SK-N-SH treated with all-trans-retinoic acid at 6 μM for 48 hours (cell line): ENCODE measurements at regions not wholly inside any gene's neighbourhood (a gene's known extent, or its start where the extent isn't known, plus 50 kb on each side); places are given as distances from the start of the nearest gene placed in this dataset.

Experiments
- ATAC-seq: fragments of 200-7000 bp; cut with Tn5 transposase; 3 replicates; pipeline ENCODE4 v1.9.1; 2020; ENCODE audit warnings: mild to moderate bottlenecking, moderate library complexity
- ARNTL ChIP-seq: fragments of 450-650 bp; formaldehyde crosslinking; IDR thresholded peaks from 2 replicates; pipeline ENCODE4 v1.5.0; 2020; ENCODE audit warnings: low read depth, mild to moderate bottlenecking, moderate library complexity, borderline replicate concordance
- BACH2 ChIP-seq: fragments of 250-450 bp; sonication (Bioruptor Pico); IDR thresholded peaks from 2 replicates; pipeline ENCODE4 v1.9.0; 2021; ENCODE audit warnings: mild to moderate bottlenecking, borderline replicate concordance
- CSDC2 ChIP-seq: fragments of 250-450 bp; sonication (Bioruptor Pico); IDR thresholded peaks from 2 replicates; pipeline ENCODE4 v1.5.0; 2020; ENCODE audit warnings: mild to moderate bottlenecking, moderate library complexity
- CSRNP3 ChIP-seq: fragments of 250-450 bp; sonication (Bioruptor Pico); IDR thresholded peaks from 2 replicates; pipeline ENCODE4 v1.5.1; 2021; ENCODE audit warnings: mild to moderate bottlenecking, moderate library complexity
- ESRRG ChIP-seq: fragments of 250-450 bp; sonication (Bioruptor Pico); IDR thresholded peaks from 2 replicates; pipeline ENCODE4 v1.6.1; 2021; ENCODE audit warnings: mild to moderate bottlenecking
- GLIS3 ChIP-seq: fragments of 250-450 bp; sonication (Bioruptor Pico); IDR thresholded peaks from 2 replicates; pipeline ENCODE4 v1.5.0; 2020; ENCODE audit warnings: mild to moderate bottlenecking, moderate library complexity
- ISL1 ChIP-seq: fragments of 250-450 bp; sonication (Bioruptor Pico); IDR thresholded peaks from 2 replicates; pipeline ENCODE4 v2.1.2; 2022; ENCODE audit warnings: mild to moderate bottlenecking, moderate library complexity
- OSR1 ChIP-seq: fragments of 250-450 bp; sonication (Bioruptor Pico); IDR thresholded peaks from 2 replicates; pipeline ENCODE4 v1.8.0; 2022; ENCODE audit warnings: moderate library complexity, mild to moderate bottlenecking, inconsistent platforms
- PATZ1 ChIP-seq: fragments of 250-450 bp; sonication (Bioruptor Pico); IDR thresholded peaks from 2 replicates; pipeline ENCODE4 v1.8.0; 2020; ENCODE audit warnings: mild to moderate bottlenecking, moderate library complexity, borderline replicate concordance
- POU6F1 ChIP-seq: fragments of 250-450 bp; sonication (Bioruptor Pico); IDR thresholded peaks from 2 replicates; pipeline ENCODE4 v1.8.0; 2021; ENCODE audit warnings: low read depth, mild to moderate bottlenecking, moderate library complexity, borderline replicate concordance
- PPARA ChIP-seq: fragments of 250-450 bp; sonication (Bioruptor Pico); IDR thresholded peaks from 2 replicates; pipeline ENCODE4 v1.5.0; 2020; ENCODE audit warnings: mild to moderate bottlenecking, borderline replicate concordance
- SNAI2 ChIP-seq: fragments of 250-450 bp; sonication (Bioruptor Pico); IDR thresholded peaks from 2 replicates; pipeline ENCODE4 v1.5.0; 2020; ENCODE audit warnings: mild to moderate bottlenecking, moderate library complexity
- TOX ChIP-seq: fragments of 250-450 bp; sonication (Bioruptor Pico); IDR thresholded peaks from 2 replicates; pipeline ENCODE4 v1.8.0; 2021; ENCODE audit warnings: mild to moderate bottlenecking, moderate library complexity, borderline replicate concordance
- ZC3H10 ChIP-seq: fragments of 250-450 bp; sonication (Bioruptor Pico); IDR thresholded peaks from 2 replicates; pipeline ENCODE4 v1.5.1; 2021; ENCODE audit warnings: mild to moderate bottlenecking, moderate library complexity
- ZFP3 ChIP-seq: fragments of 250-450 bp; sonication (Bioruptor Pico); IDR thresholded peaks from 2 replicates; pipeline ENCODE4 v1.5.0; 2020; ENCODE audit warnings: mild to moderate bottlenecking, moderate library complexity
- ZFP30 ChIP-seq: fragments of 450-650 bp; formaldehyde crosslinking; IDR thresholded peaks from 2 replicates; pipeline ENCODE4 v1.5.0; 2022; ENCODE audit warnings: mild to moderate bottlenecking, moderate library complexity
- ZNF565 ChIP-seq: fragments of 450-650 bp; formaldehyde crosslinking; conservative IDR thresholded peaks from 2 replicates; pipeline ENCODE4 v1.5.0; 2020; ENCODE audit warnings: low read depth, mild to moderate bottlenecking, moderate library complexity
- ZNF70 ChIP-seq: fragments of 450-650 bp; formaldehyde crosslinking; IDR thresholded peaks from 2 replicates; pipeline ENCODE4 v1.5.0; 2020; ENCODE audit warnings: mild to moderate bottlenecking, moderate library complexity
- ZNF8 ChIP-seq: fragments of 450-650 bp; formaldehyde crosslinking; IDR thresholded peaks from 2 replicates; pipeline ENCODE4 v1.5.0; 2020; ENCODE audit warnings: mild to moderate bottlenecking, moderate library complexity
- TF ChIP-seq, protein P1 (sequence below): fragments of 250-450 bp; sonication (Bioruptor Pico); IDR thresholded peaks from 2 replicates; pipeline ENCODE4 v1.5.0; 2020; ENCODE audit warnings: mild to moderate bottlenecking, moderate library complexity
- TF ChIP-seq, protein P2 (sequence below): fragments of 250-450 bp; sonication (Bioruptor Pico); IDR thresholded peaks from 2 replicates; pipeline ENCODE4 v1.5.1; 2020; ENCODE audit warnings: low read depth, mild to moderate bottlenecking, moderate library complexity

DNA sequence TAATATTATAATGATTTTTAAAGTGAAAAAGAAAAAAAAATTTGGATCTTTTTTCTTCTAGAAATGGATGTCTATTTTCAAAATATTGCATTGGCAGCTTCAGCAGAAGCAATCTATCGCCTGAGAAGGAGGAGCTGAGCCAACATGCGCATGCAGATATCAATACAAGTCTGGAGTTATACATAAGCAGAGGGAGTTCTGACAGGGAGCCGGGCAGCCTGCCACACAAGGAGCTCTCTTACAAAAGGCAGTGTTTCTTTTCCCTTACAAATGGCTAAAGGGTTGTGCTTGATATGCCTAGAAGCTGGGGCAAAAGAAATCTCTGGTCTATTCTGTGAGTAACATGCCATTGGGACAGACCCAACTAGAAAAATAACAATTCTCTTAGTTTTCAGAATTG is 291.9 kb upstream of the TRIB2 start:
- TF ChIP-seq ZC3H10 (no peak), PATZ1 (CRISPR knock-in tag) (no peak), ZNF8 (no peak), SNAI2 (CRISPR knock-in tag) (no peak), BACH2 (CRISPR knock-in tag) (no peak), CSDC2 (no peak), ZNF565 (CRISPR knock-in tag) (no peak), PPARA (no peak), ESRRG (CRISPR knock-in tag) (no peak), ARNTL (no peak), CSRNP3 (CRISPR knock-in tag) (no peak), ISL1 (CRISPR knock-in tag) (no peak), TOX (CRISPR knock-in tag) (no peak), ZNF70 (no peak), ZFP3 (no peak), ZFP30 (CRISPR knock-in tag) (no peak), GLIS3 (CRISPR knock-in tag) (no peak)
- TF ChIP-seq, protein P1, sequence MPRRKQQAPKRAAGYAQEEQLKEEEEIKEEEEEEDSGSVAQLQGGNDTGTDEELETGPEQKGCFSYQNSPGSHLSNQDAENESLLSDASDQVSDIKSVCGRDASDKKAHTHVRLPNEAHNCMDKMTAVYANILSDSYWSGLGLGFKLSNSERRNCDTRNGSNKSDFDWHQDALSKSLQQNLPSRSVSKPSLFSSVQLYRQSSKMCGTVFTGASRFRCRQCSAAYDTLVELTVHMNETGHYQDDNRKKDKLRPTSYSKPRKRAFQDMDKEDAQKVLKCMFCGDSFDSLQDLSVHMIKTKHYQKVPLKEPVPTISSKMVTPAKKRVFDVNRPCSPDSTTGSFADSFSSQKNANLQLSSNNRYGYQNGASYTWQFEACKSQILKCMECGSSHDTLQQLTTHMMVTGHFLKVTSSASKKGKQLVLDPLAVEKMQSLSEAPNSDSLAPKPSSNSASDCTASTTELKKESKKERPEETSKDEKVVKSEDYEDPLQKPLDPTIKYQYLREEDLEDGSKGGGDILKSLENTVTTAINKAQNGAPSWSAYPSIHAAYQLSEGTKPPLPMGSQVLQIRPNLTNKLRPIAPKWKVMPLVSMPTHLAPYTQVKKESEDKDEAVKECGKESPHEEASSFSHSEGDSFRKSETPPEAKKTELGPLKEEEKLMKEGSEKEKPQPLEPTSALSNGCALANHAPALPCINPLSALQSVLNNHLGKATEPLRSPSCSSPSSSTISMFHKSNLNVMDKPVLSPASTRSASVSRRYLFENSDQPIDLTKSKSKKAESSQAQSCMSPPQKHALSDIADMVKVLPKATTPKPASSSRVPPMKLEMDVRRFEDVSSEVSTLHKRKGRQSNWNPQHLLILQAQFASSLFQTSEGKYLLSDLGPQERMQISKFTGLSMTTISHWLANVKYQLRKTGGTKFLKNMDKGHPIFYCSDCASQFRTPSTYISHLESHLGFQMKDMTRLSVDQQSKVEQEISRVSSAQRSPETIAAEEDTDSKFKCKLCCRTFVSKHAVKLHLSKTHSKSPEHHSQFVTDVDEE (CRISPR knock-in tag), result no peak
- ATAC-seq, result no peak

- TF ChIP-seq, protein P2, sequence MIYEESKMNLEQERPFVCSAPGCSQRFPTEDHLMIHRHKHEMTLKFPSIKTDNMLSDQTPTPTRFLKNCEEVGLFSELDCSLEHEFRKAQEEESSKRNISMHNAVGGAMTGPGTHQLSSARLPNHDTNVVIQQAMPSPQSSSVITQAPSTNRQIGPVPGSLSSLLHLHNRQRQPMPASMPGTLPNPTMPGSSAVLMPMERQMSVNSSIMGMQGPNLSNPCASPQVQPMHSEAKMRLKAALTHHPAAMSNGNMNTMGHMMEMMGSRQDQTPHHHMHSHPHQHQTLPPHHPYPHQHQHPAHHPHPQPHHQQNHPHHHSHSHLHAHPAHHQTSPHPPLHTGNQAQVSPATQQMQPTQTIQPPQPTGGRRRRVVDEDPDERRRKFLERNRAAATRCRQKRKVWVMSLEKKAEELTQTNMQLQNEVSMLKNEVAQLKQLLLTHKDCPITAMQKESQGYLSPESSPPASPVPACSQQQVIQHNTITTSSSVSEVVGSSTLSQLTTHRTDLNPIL, result no peak
- TF ChIP-seq TOX (CRISPR knock-in tag) (no peak), PPARA (no peak), CSDC2 (no peak), ISL1 (CRISPR knock-in tag) (no peak), ZNF8 (no peak), BACH2 (CRISPR knock-in tag) (no peak)
- no peak for ATAC-seq
Observed at GRCh38 chr2:12428324-12428723, 288.4 kb upstream of the TRIB2 start.

DNA sequence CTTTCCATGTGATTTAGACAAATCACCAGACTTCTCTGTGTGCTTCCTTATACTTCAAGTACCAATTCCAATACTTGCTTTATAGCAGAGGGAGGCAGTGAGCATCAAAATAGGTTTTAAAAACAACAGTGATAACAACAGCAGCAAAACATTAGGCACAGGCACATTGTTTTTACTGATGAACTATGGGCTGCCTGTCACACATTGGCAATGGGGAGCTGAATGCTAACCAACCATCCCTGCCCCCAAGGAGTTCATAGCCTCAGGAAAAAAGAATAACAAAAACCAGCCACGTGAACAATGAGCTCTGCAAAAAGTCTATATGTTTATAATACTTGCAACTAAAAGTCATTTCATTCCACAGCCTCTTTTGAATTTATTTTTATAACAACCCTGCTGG is 287.9 kb upstream of the TRIB2 start:
- TF ChIP-seq SNAI2 (CRISPR knock-in tag) (no peak), GLIS3 (CRISPR knock-in tag) (no peak), PATZ1 (CRISPR knock-in tag) (no peak), ZFP3 (no peak), ESRRG (CRISPR knock-in tag) (no peak), PPARA (no peak), ZNF70 (no peak)
- no peak for ATAC-seq

- peak; percentile 62; the same call in 2 of the 3 replicates for ATAC-seq
Observed at GRCh38 chr2:12429779-12430406, 286.8 kb upstream of the TRIB2 start.

More at GRCh38 chr2:12429779-12430406, 286.8 kb upstream of the TRIB2 start:
- TF ChIP-seq ESRRG (CRISPR knock-in tag) (no peak), OSR1 (no peak), POU6F1 (no peak)
- TF ChIP-seq, all 23 proteins: peak for 0
